ENCODE measurements at regions not wholly inside any gene's neighbourhood (a gene's known extent, or its start where the extent isn't known, plus 50 kb on each side); places are given as distances from the start of the nearest gene placed in this dataset.
A peak's percentile ranks its signal among the peaks of the same experiment; 100 is the strongest.

DNA sequence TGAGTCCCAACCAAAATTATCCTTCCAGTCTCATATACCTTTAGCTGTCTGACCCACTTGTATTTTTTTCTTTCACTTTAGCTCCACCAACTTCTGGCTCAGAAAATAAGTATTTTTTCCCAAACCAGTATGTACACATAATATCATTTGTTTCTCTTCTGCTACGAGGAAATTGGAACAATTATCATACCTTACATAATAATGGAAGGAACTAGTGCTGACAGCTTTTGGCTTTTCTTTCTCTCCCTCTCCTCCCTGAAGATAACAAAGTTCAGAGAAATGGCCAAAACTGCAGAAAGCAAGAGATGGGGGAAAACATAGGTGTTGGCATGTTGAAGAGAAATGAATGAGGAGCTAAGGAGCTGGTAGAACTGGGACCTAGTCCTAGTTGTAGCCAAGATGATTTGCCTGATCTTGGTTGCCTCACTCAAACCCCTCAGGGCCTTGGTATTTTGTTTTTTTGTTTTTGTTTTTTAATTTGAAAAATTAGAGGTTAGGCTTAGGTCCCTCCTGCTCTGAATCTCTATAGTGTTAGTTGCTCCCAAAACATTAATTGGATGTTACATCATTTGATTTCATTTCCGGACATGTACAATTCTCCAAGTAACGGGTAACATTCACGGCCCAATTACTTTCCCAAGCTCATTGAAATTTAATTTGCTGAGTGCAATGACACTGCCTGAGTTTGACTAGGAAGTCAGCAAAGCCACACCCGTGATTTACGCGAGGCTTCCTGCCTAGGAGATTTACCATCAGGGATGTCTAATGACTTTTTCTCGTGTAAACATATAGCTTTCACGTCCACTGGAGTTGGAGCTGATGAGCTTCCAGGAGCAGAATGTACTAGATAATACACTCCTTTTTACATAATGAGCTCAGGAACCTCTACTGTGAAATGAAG, 291.6 kb downstream of the TLE1 start:
- Histone ChIP-seq H3K9me3 (ENCODE audit: low read length) (no peaks in the 10 kb centered on the region), H3K27me3 (ENCODE audit: insufficient read depth, low read length, poor library complexity, severe bottlenecking) (no peaks in the 10 kb centered on the region), H3K4me1 (ENCODE audit: insufficient read depth, low read length) (no peaks in the 10 kb centered on the region), H3K27ac (ENCODE audit: low read depth, low read length) (no peak overlapping the region), H3K4me3 (ENCODE audit: low read length) (no peak overlapping the region), H3K36me3 (ENCODE audit: insufficient read depth, low read length) (no peaks in the 10 kb centered on the region)
- peaks cover 0 to 22% (median 3%) of the 10 kb centered on the region in 5 donors for H3K9me3 Mint-ChIP-seq
- CTCF ChIA-PET: interaction anchor here (0.6 to 1.1 kb wide), 2 partner anchors 20 to 434 kb away, joined by 3 read pairs; no protein-coding TSS in a partner anchor
- POLR2A ChIA-PET: no interaction called here
- no peak overlapping the region for H3K27ac Mint-ChIP-seq
- H3K27me3 Mint-ChIP-seq: no peaks in the 10 kb centered on the region
- no peaks in the 10 kb centered on the region for H3K4me1 Mint-ChIP-seq
- no peak overlapping the region for H3K4me3 Mint-ChIP-seq
- DNase-seq: no peak
- H3K36me3 Mint-ChIP-seq: no peaks in the 10 kb centered on the region

DNA sequence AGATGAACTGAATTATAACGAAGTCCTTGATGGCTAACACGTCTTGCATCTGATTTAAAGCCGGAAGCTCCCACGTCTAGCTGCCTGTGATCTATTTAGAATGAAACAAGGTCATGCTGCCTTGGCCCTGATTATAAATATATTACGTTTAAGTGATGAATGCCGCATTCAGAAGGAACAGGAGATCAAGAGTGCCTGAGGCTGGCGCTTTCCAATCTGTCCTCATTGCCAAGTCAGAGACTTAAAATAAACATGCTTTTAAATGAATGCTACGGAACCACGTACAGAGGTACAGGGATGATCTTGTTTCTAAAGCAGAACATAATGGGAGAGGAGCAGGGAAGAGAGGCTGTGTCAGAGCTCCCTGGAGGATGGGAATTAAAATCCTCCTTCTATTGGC, 292.8 kb downstream of the TLE1 start:
- no peaks in the 10 kb centered on the region for H3K36me3 Mint-ChIP-seq
- no peaks in the 10 kb centered on the region for H3K27me3 Mint-ChIP-seq
- DNase-seq: no peak
- Histone ChIP-seq H3K36me3 (ENCODE audit: insufficient read depth, low read length) (no peaks in the 10 kb centered on the region), H3K4me3 (ENCODE audit: low read length) (no peak overlapping the region), H3K9me3 (ENCODE audit: low read length) (no peaks in the 10 kb centered on the region), H3K27ac (ENCODE audit: low read depth, low read length) (no peak overlapping the region), H3K4me1 (ENCODE audit: insufficient read depth, low read length) (no peaks in the 10 kb centered on the region), H3K27me3 (ENCODE audit: insufficient read depth, low read length, poor library complexity, severe bottlenecking) (no peaks in the 10 kb centered on the region)
- no peak overlapping the region for H3K27ac Mint-ChIP-seq
- H3K4me1 Mint-ChIP-seq: no peaks in the 10 kb centered on the region
- ChIA-PET POLR2A (no interaction called here), CTCF (no interaction called here)
- H3K9me3 Mint-ChIP-seq: peaks cover 0 to 20% (median 3%) of the 10 kb centered on the region in 5 donors
- no peak overlapping the region for H3K4me3 Mint-ChIP-seq

DNA sequence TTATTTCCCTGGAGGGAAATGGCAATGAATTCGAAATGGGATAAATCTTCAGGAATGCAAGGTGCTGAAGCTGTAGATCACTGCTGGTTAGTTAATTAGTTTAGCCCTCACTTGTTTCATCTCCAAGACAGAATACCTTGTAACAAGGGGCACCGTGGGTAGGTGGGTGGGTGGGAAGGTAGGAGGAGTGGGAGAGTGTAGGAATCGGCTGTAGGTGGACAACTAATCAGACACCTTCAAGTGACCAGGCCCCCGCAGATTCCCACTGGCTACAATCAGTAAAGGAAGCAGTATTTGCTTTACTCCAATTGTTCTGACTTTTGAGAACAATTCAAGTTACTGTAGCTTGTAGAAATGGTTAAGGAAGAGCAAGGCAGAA, 293.7 kb downstream of the TLE1 start:
- Histone ChIP-seq H3K36me3 (ENCODE audit: insufficient read depth, low read length) (no peaks in the 10 kb centered on the region), H3K27me3 (ENCODE audit: insufficient read depth, low read length, poor library complexity, severe bottlenecking) (no peaks in the 10 kb centered on the region), H3K4me1 (ENCODE audit: insufficient read depth, low read length) (no peaks in the 10 kb centered on the region), H3K9me3 (ENCODE audit: low read length) (no peaks in the 10 kb centered on the region), H3K27ac (ENCODE audit: low read depth, low read length) (no peak overlapping the region), H3K4me3 (ENCODE audit: low read length) (no peak overlapping the region)
- no peak overlapping the region for H3K27ac Mint-ChIP-seq
- no peaks in the 10 kb centered on the region for H3K4me1 Mint-ChIP-seq
- no peaks in the 10 kb centered on the region for H3K36me3 Mint-ChIP-seq
- no peak for DNase-seq
- CTCF ChIA-PET: no interaction called here
- POLR2A ChIA-PET: no interaction called here
- peaks cover 0 to 17% (median 3%) of the 10 kb centered on the region in 5 donors for H3K9me3 Mint-ChIP-seq
- no peak overlapping the region for H3K4me3 Mint-ChIP-seq
- H3K27me3 Mint-ChIP-seq: no peaks in the 10 kb centered on the region

DNA sequence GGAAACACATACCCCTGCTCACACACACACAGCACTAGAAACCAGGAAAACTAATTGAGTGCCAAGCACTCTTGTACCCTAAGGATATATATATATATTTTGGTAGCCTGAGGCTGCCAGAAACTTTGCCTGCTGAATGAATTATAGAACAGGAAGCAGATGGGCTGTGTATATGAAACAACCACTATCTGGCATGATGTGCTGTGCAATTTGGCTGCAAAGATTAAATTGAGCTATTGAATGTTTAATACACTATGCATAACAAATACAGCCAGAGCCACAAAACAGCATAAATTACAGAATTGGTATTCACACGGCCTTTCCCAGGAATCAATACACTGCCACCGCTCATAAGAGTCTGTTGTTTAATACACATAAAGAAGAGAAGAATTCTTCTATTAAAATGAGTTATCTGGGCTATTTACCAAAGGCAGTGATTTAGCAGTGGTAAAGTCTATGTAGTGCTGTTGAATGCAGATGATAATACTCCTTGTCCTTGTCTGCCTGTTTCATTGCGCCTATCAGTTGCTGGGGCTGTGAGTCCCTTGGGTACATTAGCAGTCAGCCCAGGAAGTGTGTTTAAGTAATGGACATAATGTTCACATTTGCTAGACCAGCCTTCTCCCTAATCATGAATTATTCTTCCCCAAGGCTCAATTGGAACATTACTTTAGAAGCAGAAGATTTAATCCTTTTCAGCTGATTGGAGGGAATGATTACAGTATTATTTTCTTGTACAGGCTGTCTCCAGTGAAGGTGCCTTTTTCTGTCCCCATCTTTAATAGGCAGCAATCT, 294.3 kb downstream of the TLE1 start:
- no peaks in the 10 kb centered on the region for H3K36me3 Mint-ChIP-seq
- no peak overlapping the region for H3K4me3 Mint-ChIP-seq

DNA sequence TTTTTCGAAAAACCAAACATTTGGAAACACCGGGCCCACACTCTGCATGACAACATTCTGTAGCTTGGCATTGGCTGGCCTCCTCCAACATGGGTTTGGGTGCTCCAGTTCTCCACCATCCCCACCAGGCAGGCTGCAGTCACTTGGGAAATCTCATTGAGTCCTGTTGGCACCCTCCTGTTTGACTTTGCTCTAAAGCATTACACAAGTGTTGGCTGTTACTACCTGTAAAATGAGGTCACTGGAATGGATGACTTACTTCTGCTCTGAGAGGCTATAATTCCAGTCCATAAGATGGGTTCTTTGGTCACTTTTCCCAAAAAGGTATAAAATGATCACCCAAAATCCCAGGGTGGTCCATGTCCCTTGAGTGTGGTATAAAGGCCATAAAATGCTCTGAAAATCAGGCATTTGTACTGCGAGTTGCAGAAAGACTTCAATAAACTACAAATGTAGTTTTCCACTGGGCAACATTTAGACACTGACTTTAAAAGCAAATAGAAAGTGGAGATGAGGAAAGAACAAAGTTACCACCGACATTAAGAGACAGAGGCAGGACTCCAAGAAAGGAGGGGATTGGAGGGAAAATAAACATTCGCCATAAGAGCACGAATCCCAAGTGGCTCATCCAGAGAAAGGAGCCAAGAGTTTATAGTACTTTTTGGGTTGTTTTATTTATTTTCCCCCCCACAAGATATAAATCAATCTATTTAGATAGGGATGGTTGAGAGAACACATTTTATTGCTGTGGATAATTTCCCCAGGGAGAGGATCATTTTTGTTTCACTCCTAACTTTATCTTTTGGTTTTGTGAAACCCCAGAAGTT, 295.1 kb downstream of the TLE1 start:
- H3K27me3 Mint-ChIP-seq: no peaks in the 10 kb centered on the region
- H3K27ac Mint-ChIP-seq: no peak overlapping the region
- Histone ChIP-seq H3K36me3 (ENCODE audit: insufficient read depth, low read length) (no peaks in the 10 kb centered on the region), H3K9me3 (ENCODE audit: low read length) (no peaks in the 10 kb centered on the region), H3K27ac (ENCODE audit: low read depth, low read length) (no peak overlapping the region), H3K4me1 (ENCODE audit: insufficient read depth, low read length) (no peaks in the 10 kb centered on the region), H3K27me3 (ENCODE audit: insufficient read depth, low read length, poor library complexity, severe bottlenecking) (no peaks in the 10 kb centered on the region), H3K4me3 (ENCODE audit: low read length) (no peak overlapping the region)
- no peak overlapping the region for H3K4me3 Mint-ChIP-seq
- H3K9me3 Mint-ChIP-seq: peaks cover 0 to 10% (median 3%) of the 10 kb centered on the region in 5 donors
- H3K4me1 Mint-ChIP-seq: no peaks in the 10 kb centered on the region
- POLR2A ChIA-PET: no interaction called here
- CTCF ChIA-PET: no interaction called here
- no peaks in the 10 kb centered on the region for H3K36me3 Mint-ChIP-seq
- no peak for DNase-seq

More for the DNA sequence above, 294.3 kb downstream of the TLE1 start:
- H3K36me3 ChIP-seq (ENCODE audit: insufficient read depth, low read length): no peaks in the 10 kb centered on the region
- Mint-ChIP-seq H3K27me3 (no peaks in the 10 kb centered on the region), H3K4me1 (no peaks in the 10 kb centered on the region), H3K9me3 (peaks cover 0 to 17% (median 3%) of the 10 kb centered on the region in 5 donors), H3K27ac (no peak overlapping the region)
- H3K27ac ChIP-seq (ENCODE audit: low read depth, low read length): no peak overlapping the region
- no peaks in the 10 kb centered on the region for H3K4me1 ChIP-seq (ENCODE audit: insufficient read depth, low read length)
- ChIA-PET CTCF (no interaction called here), POLR2A (no interaction called here)
- no peak for DNase-seq
- no peak overlapping the region for H3K4me3 ChIP-seq (ENCODE audit: low read length)
- H3K27me3 ChIP-seq (ENCODE audit: insufficient read depth, low read length, poor library complexity, severe bottlenecking): no peaks in the 10 kb centered on the region
- H3K9me3 ChIP-seq (ENCODE audit: low read length): no peaks in the 10 kb centered on the region

DNA sequence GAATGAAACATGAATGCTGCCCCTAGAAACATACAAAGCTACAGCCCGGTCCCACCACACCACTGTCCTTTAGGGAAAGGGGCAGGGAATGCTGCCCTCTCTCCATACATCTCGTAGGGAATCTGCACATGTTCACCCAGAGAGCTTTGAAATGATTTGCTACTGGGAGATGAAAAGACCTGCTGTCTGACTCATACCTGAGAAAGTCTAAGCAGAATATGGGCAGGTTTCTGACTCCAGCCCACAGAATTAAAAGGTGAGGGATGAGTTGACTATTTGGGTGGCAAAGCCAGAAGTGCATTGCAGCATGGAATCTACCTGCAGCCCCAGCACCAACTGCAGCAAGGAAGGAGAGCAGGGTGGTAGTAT, 297.9 kb downstream of the TLE1 start:
- Mint-ChIP-seq H3K9me3 (peaks cover 0 to 2% (median 0%) of the 10 kb centered on the region in 5 donors), H3K27ac (peak overlapping the region in 1 of 8 donors; percentile 5), H3K27me3 (peaks cover 0 to 2% of the 10 kb centered on the region in 2 donors), H3K4me3 (no peak overlapping the region), H3K4me1 (no peaks in the 10 kb centered on the region), H3K36me3 (no peaks in the 10 kb centered on the region)
- Histone ChIP-seq H3K27me3 (ENCODE audit: insufficient read depth, low read length, poor library complexity, severe bottlenecking) (no peaks in the 10 kb centered on the region), H3K4me3 (ENCODE audit: low read length) (no peak overlapping the region), H3K27ac (ENCODE audit: low read depth, low read length) (no peak overlapping the region), H3K4me1 (ENCODE audit: insufficient read depth, low read length) (no peaks in the 10 kb centered on the region), H3K9me3 (ENCODE audit: low read length) (no peaks in the 10 kb centered on the region), H3K36me3 (ENCODE audit: insufficient read depth, low read length) (no peaks in the 10 kb centered on the region)
- DNase-seq: no peak
- ChIA-PET POLR2A (no interaction called here), CTCF (no interaction called here)

DNA sequence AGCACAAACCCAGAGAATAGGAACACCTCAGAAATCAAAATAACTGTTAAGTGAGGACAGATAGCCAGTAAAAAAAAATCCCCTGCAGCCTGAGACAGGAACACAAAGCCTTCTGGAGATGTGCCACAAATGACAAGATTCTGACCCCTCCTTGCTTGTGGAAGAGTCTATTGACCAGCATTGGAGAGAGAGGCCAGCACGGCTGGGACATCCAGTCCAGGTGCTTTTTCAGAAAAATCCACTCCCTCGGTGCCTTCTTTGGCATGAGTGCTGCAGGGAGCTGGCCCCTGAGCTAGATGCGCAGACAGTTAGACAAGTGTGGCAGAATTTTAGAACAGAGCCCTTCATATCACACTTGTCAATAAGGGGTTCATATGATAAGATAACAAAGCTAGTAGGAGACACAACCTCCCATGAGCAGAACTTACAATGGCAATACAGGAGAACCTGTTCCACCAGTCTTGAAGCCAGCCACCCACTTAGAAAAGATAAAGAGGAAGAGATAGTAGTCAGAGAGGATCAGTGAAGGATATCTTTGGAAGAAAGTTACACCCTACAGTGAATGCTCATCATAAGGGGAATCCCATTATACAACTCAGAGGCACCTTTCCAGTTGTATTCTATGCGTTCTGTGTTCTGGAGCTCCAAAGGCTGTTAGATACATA, 298.4 kb downstream of the TLE1 start:
- ChIA-PET CTCF (no interaction called here), POLR2A (no interaction called here)
- H3K4me3 ChIP-seq (ENCODE audit: low read length): no peak overlapping the region
- H3K36me3 ChIP-seq (ENCODE audit: insufficient read depth, low read length): no peaks in the 10 kb centered on the region
- H3K9me3 Mint-ChIP-seq: peaks cover 0 to 2% (median 0%) of the 10 kb centered on the region in 5 donors
- no peaks in the 10 kb centered on the region for H3K9me3 ChIP-seq (ENCODE audit: low read length)
- no peaks in the 10 kb centered on the region for H3K4me1 Mint-ChIP-seq
- H3K27ac Mint-ChIP-seq: peak overlapping the region in 1 of 8 donors; percentile 5
- no peaks in the 10 kb centered on the region for H3K4me1 ChIP-seq (ENCODE audit: insufficient read depth, low read length)
- no peak overlapping the region for H3K27ac ChIP-seq (ENCODE audit: low read depth, low read length)
- H3K4me3 Mint-ChIP-seq: no peak overlapping the region
- no peaks in the 10 kb centered on the region for H3K27me3 ChIP-seq (ENCODE audit: insufficient read depth, low read length, poor library complexity, severe bottlenecking)
- no peak for DNase-seq
- H3K36me3 Mint-ChIP-seq: no peaks in the 10 kb centered on the region
- H3K27me3 Mint-ChIP-seq: peaks cover 0 to 2% of the 10 kb centered on the region in 2 donors
